ENCODE measurements at regions not wholly inside any gene's neighbourhood (a gene's known extent, or its start where the extent isn't known, plus 50 kb on each side); places are given as distances from the start of the nearest gene placed in this dataset.
"Not testable (repeated sequence)": the region's sequence is repeated elsewhere in the genome, so short reads cannot be mapped to it uniquely, and the experiment has no call there.

DNA sequence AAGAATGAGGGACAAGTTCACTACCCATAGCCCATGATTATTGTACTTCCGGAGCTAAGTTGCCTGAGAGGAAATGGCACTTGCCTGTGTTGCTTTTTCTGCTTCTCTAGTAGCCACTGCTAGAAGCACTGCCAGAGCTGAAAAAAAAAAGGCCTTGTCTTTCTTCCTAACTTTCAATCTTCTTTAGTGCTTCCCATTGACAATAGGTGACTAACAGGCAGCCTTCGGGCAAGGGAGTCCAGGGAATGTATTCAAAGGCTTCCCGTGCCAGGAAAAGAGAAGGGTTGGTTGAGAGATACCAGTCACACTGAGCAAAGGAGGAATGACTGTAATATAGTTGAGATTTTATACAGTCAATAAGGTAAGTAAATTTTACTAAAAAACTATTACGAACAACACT, 242.0 kb downstream of the CALCRL start:
- DNase-seq (ENCODE audit: low read depth) = no peak

DNA sequence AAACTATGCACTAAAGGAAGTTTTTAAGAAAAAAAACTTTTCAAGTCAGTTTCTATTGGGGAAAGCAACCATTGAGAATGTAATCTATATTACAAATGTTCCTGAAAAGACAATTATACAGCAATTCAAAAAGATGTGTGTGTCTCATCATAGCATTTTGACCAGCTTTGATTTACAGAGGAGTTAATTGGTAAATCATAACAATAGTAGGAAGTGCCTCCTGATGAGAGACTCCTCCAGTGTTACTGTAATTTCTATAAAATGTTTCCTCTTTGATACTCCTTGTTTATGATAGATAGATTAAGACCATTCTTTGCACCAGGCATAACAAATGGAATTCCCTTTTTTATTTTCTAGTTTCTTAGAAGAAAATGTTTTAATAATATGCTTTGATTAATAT, 249.9 kb downstream of the CALCRL start:
- no peak for DNase-seq (ENCODE audit: low read depth)

DNA sequence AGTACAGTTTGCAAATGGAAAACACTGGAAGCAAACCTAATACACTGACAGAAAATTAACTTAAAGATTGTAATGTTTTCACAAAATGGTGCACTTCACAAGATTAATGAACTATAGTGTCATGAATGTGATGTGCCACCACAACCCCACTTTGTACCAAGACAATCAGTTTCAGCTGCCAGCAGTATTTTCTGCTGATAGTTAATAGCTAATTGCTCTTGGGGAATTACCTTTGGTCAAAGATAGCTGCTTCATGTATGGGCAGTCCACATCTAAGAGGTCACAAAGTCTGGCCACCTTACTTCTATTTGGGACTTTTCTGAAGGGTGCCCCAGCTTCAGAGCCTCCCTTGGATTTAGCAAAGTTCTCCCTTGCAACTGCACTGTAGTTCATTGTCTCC, 254.0 kb downstream of the CALCRL start:
- DNase-seq (ENCODE audit: low read depth) = no peak

DNA sequence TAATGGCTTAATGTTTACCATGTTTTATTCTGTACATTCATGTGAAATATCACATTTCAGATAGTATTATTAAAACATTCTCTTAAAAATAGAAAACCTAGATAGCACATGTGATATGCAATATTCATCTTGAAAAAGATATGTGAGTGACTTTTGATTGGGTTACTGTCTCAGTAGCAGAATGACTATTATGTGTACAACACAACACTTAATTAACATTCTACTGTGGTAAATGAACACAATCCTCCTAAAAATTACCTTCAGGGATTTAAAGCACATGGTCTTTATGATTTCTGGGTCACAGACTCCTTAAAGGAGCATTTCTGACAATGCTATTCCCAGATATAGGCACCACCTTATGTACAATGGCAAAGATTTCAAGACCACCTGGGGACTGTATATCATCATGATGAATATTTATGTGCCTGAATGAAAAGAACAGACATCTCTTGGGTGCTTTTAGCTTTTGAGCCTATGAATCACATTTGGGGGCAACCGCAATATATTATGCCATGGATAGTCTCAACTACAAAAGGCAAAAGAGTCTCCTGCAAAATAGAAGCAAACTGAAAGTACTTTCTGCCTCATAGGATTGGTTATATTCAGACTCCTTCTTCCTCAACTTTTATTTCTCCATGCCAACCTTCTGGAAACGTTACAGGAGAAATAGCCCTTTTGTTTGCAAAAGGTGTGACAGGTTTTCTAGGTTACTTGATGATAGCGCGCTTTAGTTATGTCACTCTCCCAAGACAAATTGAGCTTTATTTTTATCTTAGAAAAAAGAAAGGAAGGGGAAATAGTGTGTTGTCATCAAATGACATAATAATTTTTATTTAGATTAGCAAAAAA, 259.0 kb downstream of the CALCRL start:
- no peak for DNase-seq (ENCODE audit: low read depth)

DNA sequence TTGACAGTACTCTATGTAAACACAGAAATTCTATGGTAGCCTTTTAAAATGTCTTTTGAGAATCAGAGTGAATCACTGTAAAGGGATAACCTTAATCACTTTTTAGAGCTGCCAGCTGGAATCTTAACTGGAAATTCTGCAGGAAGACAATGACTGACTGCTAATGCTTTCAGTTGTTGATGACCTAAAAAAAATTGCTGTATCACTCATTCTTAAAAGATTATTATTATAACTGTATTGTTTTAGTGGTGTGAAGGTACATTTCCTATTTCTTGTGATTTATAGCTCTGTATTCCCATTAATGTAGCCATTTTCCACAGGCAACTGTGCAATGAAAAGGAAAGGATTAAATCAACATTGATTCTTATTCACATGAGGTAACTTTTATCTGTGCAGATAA, 260.5 kb downstream of the CALCRL start:
- peak; percentile 16 for DNase-seq (ENCODE audit: low read depth)

DNA sequence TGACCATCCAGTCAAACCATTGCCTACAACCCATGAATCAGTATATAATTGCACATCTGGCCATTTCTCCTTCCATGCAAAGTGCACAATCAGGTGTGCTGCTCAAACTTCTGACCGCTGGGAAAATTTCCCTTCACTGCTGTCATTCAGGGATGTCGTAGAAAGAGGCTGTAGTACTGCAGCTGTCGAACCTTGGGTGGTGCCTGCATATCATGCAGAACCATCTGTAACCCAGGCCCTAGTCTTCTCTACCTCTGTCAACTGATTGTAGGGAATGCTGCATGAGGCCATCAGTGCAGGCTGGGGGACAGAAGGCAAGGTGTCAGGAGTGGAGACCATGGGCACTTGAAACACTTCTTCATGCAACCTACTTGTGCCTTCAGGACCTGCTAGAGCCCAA, 267.5 kb downstream of the CALCRL start:
- DNase-seq (ENCODE audit: low read depth) = no peak

DNA sequence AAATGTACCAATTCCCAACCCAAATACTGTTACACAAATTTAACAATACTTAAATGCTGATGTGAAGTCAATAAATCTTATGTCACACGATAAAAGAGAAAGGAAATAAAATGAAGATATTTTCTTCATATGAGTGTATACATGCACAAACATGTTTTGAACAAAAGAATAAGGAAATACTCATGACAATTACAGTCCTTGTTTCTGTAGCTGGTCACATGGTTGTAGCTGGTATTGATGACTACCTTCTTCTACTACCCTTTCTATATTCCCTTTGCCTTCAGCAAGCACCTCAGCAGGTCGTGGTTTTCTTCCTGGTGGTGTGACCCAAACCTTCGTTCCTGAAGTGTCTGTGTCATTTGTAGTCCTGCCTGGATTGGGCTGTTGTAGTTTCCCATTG, 269.2 kb downstream of the CALCRL start:
- not testable (repeated sequence) for DNase-seq (ENCODE audit: low read depth)

DNA sequence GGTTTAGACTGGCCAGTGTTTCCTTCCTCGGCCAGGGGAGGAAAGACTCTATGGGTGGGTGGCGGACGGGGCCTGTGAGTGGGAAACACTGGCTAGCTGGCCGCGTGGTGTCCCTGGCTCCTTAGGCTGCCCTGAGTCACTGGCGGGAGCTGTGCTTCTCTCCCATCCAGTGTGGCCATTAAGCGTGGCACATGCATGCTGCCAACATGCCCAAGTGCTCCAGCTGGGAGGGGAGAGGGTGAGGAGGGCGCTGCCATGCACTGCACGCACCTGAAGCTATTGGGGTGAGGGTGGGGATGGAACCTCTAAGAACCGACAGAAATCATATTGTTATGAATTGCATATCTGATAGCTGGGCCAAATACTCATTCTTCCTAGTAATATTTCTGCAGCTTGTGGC, 270.8 kb downstream of the CALCRL start:
- no peak for DNase-seq (ENCODE audit: low read depth)

DNA sequence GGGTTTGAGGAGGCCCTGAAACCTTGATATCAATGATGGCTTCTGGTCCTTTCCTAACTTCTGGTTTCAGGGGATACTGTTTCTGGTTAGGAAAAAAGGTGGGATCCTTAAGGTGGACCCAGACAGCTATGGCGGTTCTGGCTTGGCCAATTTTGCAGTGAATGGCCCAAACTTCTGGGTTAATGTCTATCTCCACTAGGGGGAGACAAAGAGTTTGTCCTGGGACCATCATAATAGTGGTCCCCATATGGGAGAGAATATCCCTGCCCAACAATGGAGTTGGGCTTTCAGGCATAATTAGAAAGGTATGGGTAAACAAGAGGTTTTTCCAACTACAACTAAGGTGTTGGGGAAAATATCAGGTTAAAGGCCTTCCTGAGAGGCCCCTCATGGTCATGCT, 273.5 kb downstream of the CALCRL start:
- DNase-seq (ENCODE audit: low read depth) = no peak

DNA sequence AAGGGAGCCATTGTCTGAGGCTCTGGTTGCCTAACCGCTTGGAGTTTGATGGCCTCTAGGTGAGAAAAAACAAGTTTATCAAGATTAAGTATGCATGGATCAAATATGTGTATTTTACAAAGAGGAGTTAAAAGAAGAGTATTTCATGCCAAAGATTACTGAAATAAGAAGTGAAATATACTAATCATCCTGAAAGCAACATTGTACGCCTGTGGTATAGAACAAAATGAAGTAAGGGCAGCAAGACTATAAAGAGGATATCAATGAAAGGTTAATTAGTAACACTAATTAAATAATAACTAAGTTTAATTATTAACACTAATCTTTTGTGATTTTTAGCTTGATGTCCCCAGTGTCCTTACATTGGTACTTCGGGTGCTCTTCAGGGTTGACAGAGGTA, 276.7 kb downstream of the CALCRL start:
- DNase-seq (ENCODE audit: low read depth) = no peak

DNA sequence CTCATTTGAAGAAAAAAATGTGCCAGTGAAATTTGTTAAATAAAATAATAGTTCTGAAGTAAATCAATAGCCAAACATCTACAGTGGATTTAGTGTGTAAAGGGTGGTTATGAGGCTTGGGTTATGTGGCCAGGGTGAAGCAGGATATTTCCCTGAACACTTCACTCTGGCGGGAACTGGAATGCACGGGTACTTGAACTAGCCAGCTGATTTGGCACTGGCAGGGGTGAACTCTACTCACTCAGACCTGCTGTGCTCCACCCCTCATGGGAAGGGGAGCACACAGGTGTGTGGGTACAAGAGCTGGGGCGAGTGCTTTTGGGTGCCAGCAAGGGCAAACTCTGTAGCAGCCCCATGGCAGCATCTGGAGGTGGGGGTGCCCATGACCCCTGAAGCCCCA, 278.2 kb downstream of the CALCRL start:
- DNase-seq (ENCODE audit: low read depth) = no peak

DNA sequence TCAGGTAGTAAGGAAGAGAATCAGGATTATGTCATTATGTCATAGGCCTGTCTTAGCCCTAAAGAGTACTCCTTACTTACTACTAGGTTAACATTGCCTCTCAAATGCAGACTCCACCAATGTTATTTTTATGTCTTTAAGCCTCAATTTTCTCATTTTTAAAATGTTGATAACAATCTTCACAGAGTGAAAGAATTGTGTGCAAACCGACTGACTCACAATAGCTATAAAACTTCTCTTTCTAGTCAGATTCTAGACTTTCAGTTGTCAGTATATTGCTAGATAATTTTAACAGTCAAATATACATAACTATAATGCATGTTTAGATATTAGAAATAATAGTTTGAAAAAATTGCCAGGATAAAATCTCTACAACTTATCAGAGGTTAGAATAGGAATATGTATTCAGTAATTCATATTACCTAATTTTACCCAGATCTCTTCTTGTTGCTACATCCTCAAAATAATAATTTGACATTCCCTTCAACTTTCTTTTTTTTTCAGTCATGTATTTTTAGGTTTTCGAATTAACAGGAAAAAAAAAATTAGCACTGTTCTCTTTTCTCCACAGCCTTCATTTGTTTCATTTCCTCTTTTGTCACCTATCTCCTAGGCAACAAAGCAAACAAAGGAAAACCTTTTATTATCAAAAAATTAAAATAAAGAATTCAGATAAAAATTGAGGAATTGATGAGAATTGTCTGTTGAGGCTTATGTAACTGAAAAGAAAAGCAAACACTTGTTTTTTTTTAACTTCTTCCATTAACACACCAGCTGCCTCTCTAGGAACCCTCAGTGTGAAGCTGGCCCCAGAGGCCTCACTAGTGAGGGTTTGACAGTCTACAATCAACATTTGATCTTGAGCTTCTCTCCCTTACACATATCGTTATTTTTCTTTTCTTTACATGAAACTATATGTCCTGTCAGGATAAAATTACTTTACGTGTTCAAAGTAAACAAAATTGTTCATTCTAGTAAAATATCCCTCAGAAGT, 279.0 kb downstream of the CALCRL start:
- DNase-seq (ENCODE audit: low read depth) = no peak

DNA sequence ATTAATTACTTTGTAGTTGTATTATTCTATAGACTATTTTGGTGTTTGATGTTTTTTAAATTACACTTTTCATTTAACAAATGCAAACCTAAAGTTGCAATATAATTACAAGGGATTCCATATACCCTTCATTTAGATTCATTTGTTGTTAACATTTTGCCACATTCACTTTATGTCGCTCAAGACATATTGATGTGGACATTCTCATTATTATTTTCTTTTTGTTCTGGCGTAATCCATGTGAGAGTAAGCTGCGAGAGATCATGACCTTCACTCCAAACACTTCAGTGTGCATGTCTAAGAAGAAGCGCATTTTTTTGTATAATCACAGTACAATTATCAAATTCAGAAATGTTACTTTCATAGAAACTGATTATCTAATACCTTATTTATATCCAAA, 280.6 kb downstream of the CALCRL start:
- no peak for DNase-seq (ENCODE audit: low read depth)

DNA sequence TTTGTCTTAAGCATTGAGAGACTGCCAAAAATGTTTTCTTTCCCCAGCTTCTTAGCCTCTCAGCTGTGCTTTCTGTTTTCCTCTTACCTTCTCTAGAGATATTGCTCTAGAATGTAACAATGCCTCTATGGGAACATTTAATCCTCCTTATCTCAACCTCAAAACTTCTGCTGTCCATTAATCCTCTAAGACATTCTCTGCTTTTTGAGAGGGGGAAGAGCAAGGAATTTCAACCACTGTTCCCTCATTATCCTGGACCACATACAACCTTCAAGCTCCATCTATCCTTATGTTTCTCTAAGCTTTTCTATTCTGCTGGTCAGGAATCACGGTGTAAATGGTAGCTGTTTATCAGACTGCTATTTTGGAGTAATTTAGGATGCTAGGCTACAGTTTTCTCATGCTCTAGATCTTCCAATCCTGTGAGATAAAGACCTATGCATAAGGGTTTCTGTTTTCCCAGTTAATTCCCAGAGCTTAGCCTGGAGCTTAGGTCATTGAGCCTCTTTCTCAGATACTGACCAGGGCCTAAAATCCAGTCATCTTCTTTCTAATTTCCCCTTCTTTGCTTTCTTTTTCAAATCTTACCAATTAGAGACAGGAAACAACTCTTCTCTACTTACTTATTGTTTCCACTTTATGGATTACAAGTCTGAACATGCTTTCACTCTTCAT, 282.0 kb downstream of the CALCRL start:
- DNase-seq (ENCODE audit: low read depth) = peak; percentile 97

DNA sequence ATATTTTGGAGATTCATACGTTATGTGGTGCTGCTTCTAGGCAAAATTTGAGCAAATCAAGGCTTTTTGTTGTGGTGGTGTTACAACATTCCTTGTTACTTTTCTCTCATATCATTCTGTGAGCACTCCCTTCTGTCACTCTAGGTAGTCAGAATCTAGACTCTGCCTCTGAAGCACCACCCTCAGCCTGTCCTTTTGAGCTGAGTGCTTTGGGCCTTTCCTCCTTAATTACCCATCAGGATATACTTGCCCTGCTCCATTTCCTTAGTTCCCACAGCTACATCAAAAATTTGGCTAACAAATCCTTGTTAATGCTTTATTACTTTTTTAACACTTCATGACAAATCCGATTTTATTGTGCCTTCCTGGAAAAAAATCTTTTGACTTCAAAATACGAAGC, 289.6 kb downstream of the CALCRL start:
- no peak for DNase-seq (ENCODE audit: low read depth)

DNA sequence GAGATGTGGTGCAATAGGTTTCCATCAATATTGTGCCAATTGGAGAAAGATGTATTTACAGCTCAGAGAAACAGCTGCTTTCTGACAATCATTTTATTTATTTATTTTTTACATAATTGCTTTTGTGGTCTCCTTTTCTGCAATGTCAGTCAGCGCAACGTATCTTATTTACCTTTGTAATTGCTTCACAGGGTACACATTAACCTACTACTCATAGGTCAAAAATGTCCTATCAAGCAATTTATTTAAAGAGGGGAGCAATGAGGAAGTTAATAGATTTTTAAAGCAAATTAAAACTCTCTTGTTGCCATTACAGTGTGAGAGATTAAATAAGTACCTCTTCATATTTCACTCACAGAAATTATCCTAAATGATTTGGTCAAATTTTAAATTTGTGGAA, 291.0 kb downstream of the CALCRL start:
- DNase-seq (ENCODE audit: low read depth) = no peak

DNA sequence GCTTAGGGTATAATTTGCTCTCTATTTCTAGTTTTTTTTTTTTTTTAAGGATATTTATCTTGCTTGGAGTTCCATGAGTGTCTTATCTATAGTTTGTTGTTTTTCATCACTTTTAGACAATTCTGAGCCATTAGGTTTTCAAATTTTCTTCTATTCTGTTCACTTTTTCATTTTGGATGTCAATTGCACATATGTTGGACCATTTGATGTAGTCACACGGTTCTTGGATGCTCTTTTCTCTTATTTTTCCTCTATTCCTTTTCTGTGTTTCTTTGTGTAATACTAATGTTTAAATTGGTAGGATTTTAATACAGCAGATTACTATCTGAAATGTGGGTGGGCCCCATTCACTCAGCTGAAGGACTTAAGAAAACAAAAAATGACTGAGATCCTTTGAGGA, 292.6 kb downstream of the CALCRL start:
- peak; percentile 26 for DNase-seq (ENCODE audit: low read depth)

DNA sequence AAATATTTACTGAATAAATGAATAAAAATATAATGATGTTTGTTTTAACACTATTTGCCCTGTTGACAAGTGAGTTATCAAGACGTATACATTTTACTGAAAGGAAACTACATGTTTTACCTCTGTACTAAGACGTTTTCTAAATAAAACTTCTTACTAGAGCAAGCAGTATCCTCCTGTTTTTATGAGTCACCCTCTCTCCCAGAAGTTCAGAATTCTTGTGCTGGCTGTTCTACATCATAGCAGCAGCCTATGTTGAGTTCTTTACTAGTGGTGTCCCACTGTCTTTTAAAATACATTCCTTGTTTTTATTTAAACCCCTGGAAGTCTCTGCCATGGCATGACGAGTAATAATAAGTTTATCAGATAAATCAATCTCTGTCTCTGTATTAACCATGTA, 297.4 kb downstream of the CALCRL start:
- DNase-seq (ENCODE audit: low read depth) = peak; percentile 79

DNA sequence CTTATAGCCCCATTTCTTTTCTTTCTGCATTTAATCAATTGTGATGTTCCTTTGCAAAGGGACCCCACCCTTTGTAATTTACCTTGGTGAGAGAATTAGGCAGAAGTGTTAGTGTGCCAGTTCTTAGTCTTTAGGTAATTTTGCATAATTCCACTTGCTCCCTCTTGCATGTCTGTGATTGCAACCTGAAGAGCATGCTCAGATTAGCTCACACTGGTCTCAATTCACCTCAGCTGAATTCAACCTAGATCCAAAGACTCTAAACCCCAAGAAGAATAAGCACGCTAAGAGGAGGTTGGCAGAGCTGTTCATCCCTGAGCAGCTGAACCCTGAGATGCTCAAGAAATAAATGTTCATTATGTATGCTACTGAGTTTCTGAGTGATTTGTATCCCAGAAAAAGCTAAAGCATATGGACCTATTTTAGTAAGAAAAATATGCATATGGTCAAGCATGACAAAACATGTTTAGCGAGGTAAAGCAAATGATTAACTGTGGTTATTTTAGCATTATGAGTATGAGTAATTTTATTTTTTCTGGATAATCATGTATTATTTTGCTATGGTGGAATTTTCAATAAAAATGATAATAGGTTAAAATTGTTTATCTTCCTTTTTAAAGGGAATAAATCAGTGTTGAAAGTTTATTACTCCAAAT, 299.2 kb upstream of the ZSWIM2 start:
- no peak for DNase-seq (ENCODE audit: low read depth)

DNA sequence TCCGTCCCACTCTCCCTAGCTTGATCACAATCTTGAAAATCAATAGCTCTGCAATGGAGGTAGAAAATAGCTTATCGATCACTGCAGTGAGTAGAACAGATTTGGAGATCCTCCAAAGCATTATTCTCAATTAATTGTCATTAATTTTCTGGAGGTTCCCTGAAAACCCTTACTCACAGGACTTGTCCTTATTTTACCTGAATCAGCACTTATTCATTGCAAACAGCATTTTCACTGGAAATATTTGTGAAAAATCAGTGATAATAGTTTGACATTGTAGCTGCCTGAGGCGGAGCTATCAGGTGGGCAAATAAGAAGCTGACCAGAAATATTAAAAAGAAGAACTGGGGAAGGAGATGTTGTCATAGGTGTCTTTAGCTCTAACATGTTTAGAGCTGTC, 294.6 kb upstream of the ZSWIM2 start:
- no peak for DNase-seq (ENCODE audit: low read depth)

DNA sequence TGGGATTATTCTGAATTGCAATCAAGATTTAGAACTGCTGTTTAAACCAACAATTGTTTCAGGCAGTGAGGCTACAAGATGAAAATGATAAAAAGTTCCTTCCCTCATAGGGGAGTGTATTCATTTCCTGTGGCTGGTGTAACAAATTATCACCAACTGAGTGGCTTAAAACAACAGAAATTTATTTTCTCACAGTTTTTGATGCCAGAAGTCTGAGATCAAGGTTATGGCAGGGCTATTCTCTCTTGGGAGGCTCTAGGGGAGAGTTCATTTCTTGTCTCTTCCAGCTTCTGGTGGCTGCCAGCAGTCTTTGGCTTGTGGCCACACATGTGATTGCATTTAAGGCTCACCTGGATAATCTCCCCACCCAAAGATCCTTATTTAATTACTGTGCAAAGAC, 290.5 kb upstream of the ZSWIM2 start:
- no peak for DNase-seq (ENCODE audit: low read depth)

DNA sequence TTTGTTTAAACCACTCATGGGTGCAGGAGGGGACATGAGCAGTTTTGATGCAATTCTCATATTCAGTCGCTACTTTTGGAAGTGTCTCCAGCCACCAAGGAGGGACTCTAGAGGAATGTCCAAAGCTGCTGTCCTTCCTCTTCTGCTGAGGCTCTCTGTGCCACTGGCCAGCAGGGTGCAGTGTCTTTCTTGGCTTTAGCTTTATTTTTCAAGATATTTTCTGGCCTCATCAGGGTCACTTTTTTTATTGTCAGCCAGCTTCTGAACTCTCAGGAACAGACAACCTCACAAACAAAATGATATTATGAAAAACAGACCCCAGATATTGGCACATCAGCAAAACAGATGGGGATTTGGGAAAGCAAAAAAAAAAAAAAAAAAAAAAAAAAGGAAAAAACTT, 289.3 kb upstream of the ZSWIM2 start:
- DNase-seq (ENCODE audit: low read depth) = peak; percentile 55

Measured in amniotic epithelial cell (primary cell).